ENCODE measurements at regions not wholly inside any gene's neighbourhood (a gene's known extent, or its start where the extent isn't known, plus 50 kb on each side); places are given as distances from the start of the nearest gene placed in this dataset.

DNA sequence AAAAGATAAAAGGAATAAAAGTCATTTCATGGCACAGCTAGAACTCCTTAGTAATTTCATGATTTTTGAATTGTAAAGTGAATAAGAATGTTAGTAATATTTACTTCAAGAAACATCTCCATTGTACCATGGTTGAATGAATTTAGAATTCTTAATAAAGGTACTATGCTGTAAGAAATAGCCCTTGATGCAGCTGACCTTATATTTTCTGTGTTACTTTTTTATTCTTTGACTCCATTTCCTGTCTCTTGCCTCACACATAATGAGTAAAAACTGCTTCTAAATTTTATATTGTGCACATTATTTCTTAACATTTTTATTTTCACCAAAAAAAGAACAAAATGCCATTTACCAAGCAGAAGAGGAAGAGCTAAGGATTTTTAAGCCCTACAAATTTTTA, 81.9 kb upstream of the PDHA2 start:
- no peak overlapping the region for H3K27ac Mint-ChIP-seq
- Histone ChIP-seq H3K9ac (ENCODE audit: insufficient read depth, low read length, poor library complexity, severe bottlenecking) (no peak overlapping the region), H3K4me2 (replicated peaks; ENCODE audit: extremely low read depth, low read length, poor library complexity, severe bottlenecking) (no peak overlapping the region), H3K4me3 (replicated peaks in 1 of 3; ENCODE audit: low read depth in 2 of 3, low read length in 3 of 3) (no peak overlapping the region), H3K36me3 (replicated peaks in 1 of 2; ENCODE audit: control insufficient read depth in 1 of 2, insufficient read depth in 2 of 2, low read length in 2 of 2) (no peaks in the 10 kb centered on the region), H4K20me1 (ENCODE audit: insufficient read depth, low read length) (no peaks in the 10 kb centered on the region), H2AFZ (ENCODE audit: insufficient read depth, low read depth, low read length, poor library complexity, severe bottlenecking) (no peak overlapping the region), H3K9me3 (replicated peaks in 1 of 2; ENCODE audit: control insufficient read depth in 1 of 2, insufficient read depth in 1 of 2, low read length in 2 of 2) (no peaks in the 10 kb centered on the region), H3K79me2 (ENCODE audit: insufficient read depth, low read length) (no peaks in the 10 kb centered on the region), H3K27ac (ENCODE audit: low read depth in 1 of 2, low read length in 2 of 2) (no peak overlapping the region), H3K4me1 (ENCODE audit: control insufficient read depth in 1 of 2, insufficient read depth in 2 of 2, low read length in 2 of 2) (no peaks in the 10 kb centered on the region), H3K27me3 (ENCODE audit: control insufficient read depth in 2 of 2, insufficient read depth in 2 of 2, low read length in 2 of 2) (no peaks in the 10 kb centered on the region)
- no peaks in the 10 kb centered on the region for H3K27me3 Mint-ChIP-seq (ENCODE audit: low read depth in 3 of 3)
- intact Hi-C loops (cut with micrococcal nuclease), result no loop called here
- no peaks in the 10 kb centered on the region for H3K36me3 Mint-ChIP-seq
- no peak for DNase-seq
- H3K9me3 Mint-ChIP-seq, result peaks cover 0 to 11% (median 3%) of the 10 kb centered on the region in 7 donors
- TF ChIP-seq, protein P1, sequence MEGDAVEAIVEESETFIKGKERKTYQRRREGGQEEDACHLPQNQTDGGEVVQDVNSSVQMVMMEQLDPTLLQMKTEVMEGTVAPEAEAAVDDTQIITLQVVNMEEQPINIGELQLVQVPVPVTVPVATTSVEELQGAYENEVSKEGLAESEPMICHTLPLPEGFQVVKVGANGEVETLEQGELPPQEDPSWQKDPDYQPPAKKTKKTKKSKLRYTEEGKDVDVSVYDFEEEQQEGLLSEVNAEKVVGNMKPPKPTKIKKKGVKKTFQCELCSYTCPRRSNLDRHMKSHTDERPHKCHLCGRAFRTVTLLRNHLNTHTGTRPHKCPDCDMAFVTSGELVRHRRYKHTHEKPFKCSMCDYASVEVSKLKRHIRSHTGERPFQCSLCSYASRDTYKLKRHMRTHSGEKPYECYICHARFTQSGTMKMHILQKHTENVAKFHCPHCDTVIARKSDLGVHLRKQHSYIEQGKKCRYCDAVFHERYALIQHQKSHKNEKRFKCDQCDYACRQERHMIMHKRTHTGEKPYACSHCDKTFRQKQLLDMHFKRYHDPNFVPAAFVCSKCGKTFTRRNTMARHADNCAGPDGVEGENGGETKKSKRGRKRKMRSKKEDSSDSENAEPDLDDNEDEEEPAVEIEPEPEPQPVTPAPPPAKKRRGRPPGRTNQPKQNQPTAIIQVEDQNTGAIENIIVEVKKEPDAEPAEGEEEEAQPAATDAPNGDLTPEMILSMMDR (IDR thresholded peaks at IDR 0.05), result no peak
- H3K4me3 Mint-ChIP-seq, result no peak overlapping the region
- no peaks in the 10 kb centered on the region for H3K4me1 Mint-ChIP-seq

DNA sequence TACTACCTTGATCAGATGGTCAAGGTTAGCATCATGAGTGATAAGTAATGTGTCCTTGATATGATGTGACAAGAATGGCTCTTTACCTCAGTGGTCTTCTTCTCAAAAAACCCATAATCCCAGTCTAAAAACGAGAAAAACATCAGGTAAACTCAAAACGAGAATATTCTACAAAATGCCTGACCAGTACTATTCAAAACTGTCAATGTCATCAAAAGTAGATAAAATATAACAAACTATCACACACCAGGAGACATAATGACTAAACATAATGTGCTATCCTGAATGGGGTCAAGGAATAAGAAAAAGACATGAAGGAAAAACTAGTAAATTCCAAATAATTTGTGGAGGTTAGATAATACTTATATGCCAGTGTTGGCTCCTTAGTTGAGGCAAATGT, 85.2 kb upstream of the PDHA2 start:
- Histone ChIP-seq H3K4me1 (ENCODE audit: control insufficient read depth in 1 of 2, insufficient read depth in 2 of 2, low read length in 2 of 2) (no peaks in the 10 kb centered on the region), H2AFZ (ENCODE audit: insufficient read depth, low read depth, low read length, poor library complexity, severe bottlenecking) (no peak overlapping the region), H3K27ac (ENCODE audit: low read depth in 1 of 2, low read length in 2 of 2) (no peak overlapping the region), H3K27me3 (ENCODE audit: control insufficient read depth in 2 of 2, insufficient read depth in 2 of 2, low read length in 2 of 2) (no peaks in the 10 kb centered on the region), H3K4me2 (replicated peaks; ENCODE audit: extremely low read depth, low read length, poor library complexity, severe bottlenecking) (no peak overlapping the region), H3K4me3 (replicated peaks in 1 of 3; ENCODE audit: low read depth in 2 of 3, low read length in 3 of 3) (no peak overlapping the region), H3K9ac (ENCODE audit: insufficient read depth, low read length, poor library complexity, severe bottlenecking) (no peak overlapping the region), H3K36me3 (replicated peaks in 1 of 2; ENCODE audit: control insufficient read depth in 1 of 2, insufficient read depth in 2 of 2, low read length in 2 of 2) (no peaks in the 10 kb centered on the region), H4K20me1 (ENCODE audit: insufficient read depth, low read length) (no peaks in the 10 kb centered on the region), H3K79me2 (ENCODE audit: insufficient read depth, low read length) (no peaks in the 10 kb centered on the region), H3K9me3 (replicated peaks in 1 of 2; ENCODE audit: control insufficient read depth in 1 of 2, insufficient read depth in 1 of 2, low read length in 2 of 2) (no peaks in the 10 kb centered on the region)
- DNase-seq, result no peak
- no CpG with 5 or more reads among the region's 2 CpGs for WGBS (ENCODE audit: insufficient coverage)
- H3K27me3 Mint-ChIP-seq (ENCODE audit: low read depth in 3 of 3), result no peaks in the 10 kb centered on the region
- H3K9me3 Mint-ChIP-seq, result peaks cover 0 to 13% (median 6%) of the 10 kb centered on the region in 7 donors
- no peak overlapping the region for H3K27ac Mint-ChIP-seq
- TF ChIP-seq, protein P1 (IDR thresholded peaks at IDR 0.05), result no peak
- no peaks in the 10 kb centered on the region for H3K36me3 Mint-ChIP-seq
- intact Hi-C loops (cut with micrococcal nuclease), result no loop called here
- H3K4me3 Mint-ChIP-seq, result no peak overlapping the region
- H3K4me1 Mint-ChIP-seq, result no peaks in the 10 kb centered on the region
